Spleen (tissue), 11 donors: ENCODE measurements at regions not wholly inside any gene's neighbourhood (a gene's known extent, or its start where the extent isn't known, plus 50 kb on each side); places are given as distances from the start of the nearest gene placed in this dataset.

Experiments used
- DNase-seq: peaks from one replicate; pipeline ENCODE4 v3.0.0-alpha.2; 2020
- H3K27ac ChIP-seq, 8 donors: fragments of 200-600 bp; sonication (generic) in 7 of 8; 1 replicate in 4 of 8; 2 replicates in 4 of 8; pipeline versions ENCODE4 v1.5.0 to v1.8.0; 2016 to 2021; ENCODE audit warnings: inconsistent platforms in 4 of 8, mild to moderate bottlenecking in 4 of 8, moderate library complexity in 1 of 8
- H3K27me3 ChIP-seq, 7 donors: fragments of 200-600 bp; sonication (generic) in 6 of 7; replicated peaks in 1 of 7; 1 replicate in 4 of 7; 2 replicates in 3 of 7; pipeline versions ENCODE4 v1.5.0 to v1.8.0; 2016 to 2021; ENCODE audit warnings: inconsistent platforms in 3 of 7, mild to moderate bottlenecking in 1 of 7
- H3K36me3 ChIP-seq, 6 donors: fragments of 200-600 bp; sonication (generic) in 5 of 6; 1 replicate in 4 of 6; 2 replicates in 2 of 6; pipeline versions ENCODE4 v1.5.0 to v1.8.0; 2016 to 2021; ENCODE audit warnings: inconsistent platforms in 2 of 6
- H3K4me1 ChIP-seq, 6 donors: fragments of 200-600 bp; sonication (generic) in 5 of 6; 1 replicate in 3 of 6; 2 replicates in 3 of 6; pipeline versions ENCODE4 v1.5.0 to v1.8.0; 2016 to 2021; ENCODE audit warnings: inconsistent platforms in 3 of 6
- H3K4me3 ChIP-seq, 8 donors: fragments of 200-600 bp; sonication (generic) in 7 of 8; 1 replicate in 4 of 8; 2 replicates in 4 of 8; pipeline versions ENCODE4 v1.5.0 to v1.8.0; 2016 to 2021; ENCODE audit warnings: inconsistent platforms in 4 of 8, mild to moderate bottlenecking in 4 of 8, moderate library complexity in 2 of 8
- H3K9me3 ChIP-seq, 8 donors: fragments of 200-600 bp; sonication (generic) in 7 of 8; 1 replicate in 4 of 8; 2 replicates in 4 of 8; pipeline versions ENCODE4 v1.5.0 to v1.8.0; 2016 to 2021; ENCODE audit warnings: inconsistent platforms in 4 of 8
- CTCF ChIP-seq, 11 experiments: fragments of 200-600 bp in 7 of 11; fragments of 450-650 bp in 4 of 11; sonication (generic) in 4 of 11; IDR thresholded peaks in 8 of 11; conservative IDR thresholded peaks in 3 of 11; 1 replicate in 7 of 11; 2 replicates in 4 of 11; pipeline versions ENCODE4 v1.4.0 to v1.8.0; 2016 to 2021; ENCODE audit warnings: antibody characterized with exemption in 11 of 11, inconsistent platforms in 4 of 11, mild to moderate bottlenecking in 1 of 11
- POLR2A ChIP-seq, 3 donors: fragments of 450-650 bp; IDR thresholded peaks; one replicate each; pipeline ENCODE4 v1.5.1; 2017; ENCODE audit warnings: antibody characterized with exemption in 3 of 3, mild to moderate bottlenecking in 1 of 3
- POLR2AphosphoS5 ChIP-seq, 3 donors: sonication (generic); formaldehyde crosslinking; IDR thresholded peaks; one replicate each; pipeline ENCODE4 v1.5.1; 2017; ENCODE audit warnings: antibody characterized with exemption in 3 of 3
- WGBS, 5 donors: extraction: QIAGEN DNeasy Blood & Tissue Kit in 3 of 5; methylation state at CpG; one replicate each; pipeline versions ENCODE4 v1.1.5 to v1.1.7; 2013 to 2018; 5-methylcytosine and 5-hydroxymethylcytosine counted together
- intact Hi-C: fragments of 100-400 bp; cut with DNase I; formaldehyde crosslinking; loops from one replicate; pipeline ENCODE4 v1.15.0; 2023; ENCODE audit warnings: low total_unique reads
- donor health status: healthy with polysubstance abuse.
- donor health status: DM: no; HTN: no; CAD: no; lungs with moderate emphysema.
- donor health status: DM: no; HTN: no; CAD: no.
- donor health status: Bipolar disorder and iron deficiency.
- donor health status: healthy.
- donor health status: DM: no; HTN: no; CAD: no.
- donor health status: DM: yes; HTN: yes; CAD: no.

GRCh38 chr6:164303102-164303964, 888.8 kb downstream of the QKI start:
- 49 to 72% (median 66%) methylated on average over 5 of the region's 5 CpGs for WGBS, 5 donors
- intact Hi-C loops, result no loop called here
- Histone ChIP-seq H3K4me3 (no peak overlapping the region), H3K27me3 (no peaks in the 10 kb centered on the region), H3K9me3 (peaks cover 0 to 12% (median 0%) of the 10 kb centered on the region in 8 donors), H3K27ac (no peak overlapping the region), H3K4me1 (no peaks in the 10 kb centered on the region), H3K36me3 (no peaks in the 10 kb centered on the region)
- TF ChIP-seq POLR2A (IDR thresholded peaks at IDR 0.05) (no peak), POLR2AphosphoS5 (IDR thresholded peaks at IDR 0.05) (no peak), CTCF (IDR thresholded peaks at IDR 0.05 in 8 of 11, conservative IDR thresholded peaks at IDR 0.05 in 3 of 11) (no peak)
- no peak for DNase-seq

GRCh38 chr6:164296411-164296810, 881.9 kb downstream of the QKI start:
- no peak for DNase-seq
- no peaks in the 10 kb centered on the region for H3K36me3 ChIP-seq
- no peak overlapping the region for H3K4me3 ChIP-seq
- peaks cover 0 to 27% (median 7%) of the 10 kb centered on the region in 8 donors for H3K9me3 ChIP-seq
- no peaks in the 10 kb centered on the region for H3K27me3 ChIP-seq
- intact Hi-C loops, result no loop called here
- no peak overlapping the region for H3K27ac ChIP-seq
- 84 to 92% (median 88%) methylated on average over 4 of the region's 4 CpGs for WGBS, 5 donors
- H3K4me1 ChIP-seq, result no peaks in the 10 kb centered on the region
- TF ChIP-seq POLR2A (IDR thresholded peaks at IDR 0.05) (no peak), CTCF (IDR thresholded peaks at IDR 0.05 in 8 of 11, conservative IDR thresholded peaks at IDR 0.05 in 3 of 11) (no peak), POLR2AphosphoS5 (IDR thresholded peaks at IDR 0.05) (no peak)

GRCh38 chr6:164294047-164294784, 879.7 kb downstream of the QKI start:
- H3K9me3 ChIP-seq, result peaks cover 0 to 37% (median 16%) of the 10 kb centered on the region in 8 donors
- no peak overlapping the region for H3K4me3 ChIP-seq
- TF ChIP-seq CTCF (IDR thresholded peaks at IDR 0.05 in 8 of 11, conservative IDR thresholded peaks at IDR 0.05 in 3 of 11), result no peak
- no peak for TF ChIP-seq POLR2A (IDR thresholded peaks at IDR 0.05)
- no peak for TF ChIP-seq POLR2AphosphoS5 (IDR thresholded peaks at IDR 0.05)
- intact Hi-C loops, result no loop called here
- no peaks in the 10 kb centered on the region for H3K4me1 ChIP-seq
- no peaks in the 10 kb centered on the region for H3K27me3 ChIP-seq
- no peak for DNase-seq
- 78 to 89% (median 85%) methylated on average over 9 of the region's 9 CpGs for WGBS, 5 donors
- H3K27ac ChIP-seq, result no peak overlapping the region
- H3K36me3 ChIP-seq, result no peaks in the 10 kb centered on the region

GRCh38 chr6:164291224-164291623, 876.7 kb downstream of the QKI start:
- no peaks in the 10 kb centered on the region for H3K27me3 ChIP-seq
- no peaks in the 10 kb centered on the region for H3K36me3 ChIP-seq
- no peak overlapping the region for H3K27ac ChIP-seq
- no peak overlapping the region for H3K4me3 ChIP-seq
- DNase-seq, result no peak
- H3K4me1 ChIP-seq, result no peaks in the 10 kb centered on the region
- peaks cover 0 to 37% (median 16%) of the 10 kb centered on the region in 8 donors for H3K9me3 ChIP-seq
- no peak for TF ChIP-seq POLR2A (IDR thresholded peaks at IDR 0.05)
- no peak for TF ChIP-seq CTCF (IDR thresholded peaks at IDR 0.05 in 8 of 11, conservative IDR thresholded peaks at IDR 0.05 in 3 of 11)
- no peak for TF ChIP-seq POLR2AphosphoS5 (IDR thresholded peaks at IDR 0.05)
- intact Hi-C loops, result no loop called here
